Gastroesophageal sphincter (tissue), 4 donors: ENCODE measurements at regions not wholly inside any gene's neighbourhood (a gene's known extent, or its start where the extent isn't known, plus 50 kb on each side); places are given as distances from the start of the nearest gene placed in this dataset.

ENCODE experiments used
- ATAC-seq: fragments of 150-250 bp; one replicate; pipeline ENCODE4 v1.9.1; 2016; ENCODE audit warnings: mild to moderate bottlenecking, moderate library complexity
- H3K27ac ChIP-seq, 4 donors: fragments of 200-600 bp; sonication (generic) in 3 of 4; 1 replicate in 3 of 4; 2 replicates in 1 of 4; pipeline ENCODE4 v1.5.1; 2016 to 2019
- H3K27me3 ChIP-seq: fragments of 200-600 bp; sonication (generic); one replicate; pipeline ENCODE4 v1.5.1; 2019
- H3K36me3 ChIP-seq, 2 donors: fragments of 200-600 bp; sonication (generic); one replicate each; pipeline ENCODE4 v1.5.1; 2019; ENCODE audit warnings: control low read depth in 1 of 2
- H3K4me1 ChIP-seq, 3 donors: fragments of 200-600 bp; sonication (generic); 1 replicate in 2 of 3; 2 replicates in 1 of 3; pipeline ENCODE4 v1.5.1; 2016 to 2019; ENCODE audit warnings: control low read depth in 2 of 3
- H3K4me3 ChIP-seq, 2 donors: fragments of 200-600 bp; sonication (generic); one replicate each; pipeline ENCODE4 v1.5.1; 2019; ENCODE audit warnings: mild to moderate bottlenecking in 1 of 2, moderate library complexity in 1 of 2
- H3K9me3 ChIP-seq, 3 donors: fragments of 200-600 bp; sonication (generic); one replicate each; pipeline ENCODE4 v1.5.1; 2017 to 2019; ENCODE audit warnings: control low read depth in 2 of 3
- CTCF ChIP-seq, 4 experiments: fragments of 200-600 bp in 2 of 4; fragments of 450-650 bp in 2 of 4; sonication (generic) in 1 of 4; IDR thresholded peaks; one replicate each; pipeline ENCODE4 v1.5.1; 2017 to 2019; ENCODE audit warnings: antibody characterized with exemption in 4 of 4, mild to moderate bottlenecking in 2 of 4, moderate library complexity in 2 of 4
- EP300 ChIP-seq: sonication (generic); formaldehyde crosslinking; IDR thresholded peaks from one replicate; pipeline ENCODE4 v1.6.1; 2017; ENCODE audit warnings: antibody characterized with exemption, mild to moderate bottlenecking
- POLR2A ChIP-seq, 2 donors: fragments of 450-650 bp; IDR thresholded peaks; one replicate each; pipeline ENCODE4 v1.6.1; 2017; ENCODE audit warnings: antibody characterized with exemption in 2 of 2, mild to moderate bottlenecking in 2 of 2, moderate library complexity in 1 of 2
- POLR2AphosphoS5 ChIP-seq: sonication (generic); formaldehyde crosslinking; IDR thresholded peaks from one replicate; pipeline ENCODE4 v1.6.1; 2017; ENCODE audit warnings: antibody characterized with exemption
- WGBS, 2 donors: methylation state at CpG; one replicate each; pipeline ENCODE4 v1.1.5; 2018; ENCODE audit warnings: low coverage in 1 of 2; 5-methylcytosine and 5-hydroxymethylcytosine counted together

DNA sequence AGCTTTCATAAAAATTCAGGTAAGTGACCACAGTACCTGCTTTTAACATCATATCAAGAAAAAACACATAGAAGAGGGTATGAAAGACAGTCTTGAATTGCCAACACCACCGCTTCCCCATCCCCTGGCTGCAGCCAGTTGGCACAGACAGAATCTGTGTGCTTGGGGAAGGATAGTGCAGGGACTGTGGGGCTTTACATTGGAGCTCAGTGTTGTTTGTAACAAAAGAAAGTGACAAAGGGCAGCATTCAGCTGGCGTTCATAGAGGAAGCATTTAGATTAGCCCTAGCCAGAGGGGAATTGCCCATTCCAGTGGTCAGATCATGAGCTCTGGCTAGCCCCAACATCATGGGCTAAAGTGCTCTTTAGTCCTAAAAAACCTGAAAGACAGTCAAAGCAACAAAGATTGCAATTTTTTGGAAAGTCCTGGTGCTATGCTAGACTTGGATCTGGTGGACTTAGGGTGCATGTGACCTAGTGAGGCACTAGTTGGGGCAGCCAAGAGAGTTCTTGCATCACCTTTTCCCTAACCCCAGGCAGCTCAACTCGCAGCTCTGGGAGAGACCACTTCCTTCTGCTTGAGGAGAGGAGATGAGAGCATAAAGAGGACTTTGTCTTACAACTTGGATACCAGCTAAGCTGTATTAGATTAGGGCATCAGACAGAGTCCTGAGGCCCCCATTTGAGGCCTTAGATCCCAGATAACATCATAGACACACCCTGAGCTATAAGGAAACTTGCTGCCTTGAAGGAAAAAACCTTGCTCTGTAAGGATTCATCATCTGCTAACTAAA lies 1602.4 kb upstream of the ADGRL3 start:
- Histone ChIP-seq H3K27ac (no peak overlapping the region), H3K9me3 (no peaks in the 10 kb centered on the region), H3K4me3 (no peak overlapping the region), H3K4me1 (no peaks in the 10 kb centered on the region), H3K27me3 (no peaks in the 10 kb centered on the region), H3K36me3 (no peaks in the 10 kb centered on the region)
- TF ChIP-seq CTCF (IDR thresholded peaks at IDR 0.05): no peak
- no peak for TF ChIP-seq POLR2AphosphoS5
- no peak for TF ChIP-seq EP300
- no peak for TF ChIP-seq POLR2A (IDR thresholded peaks at IDR 0.05)
- WGBS, 2 donors: 82% methylated on average over 2 of the region's 3 CpGs; no CpG with 5 or more reads in 1 of the 2 donors
- no peak for ATAC-seq

GRCh38 chr4:59598330-59598618 lies 1601.9 kb upstream of the ADGRL3 start:
- no peaks in the 10 kb centered on the region for H3K36me3 ChIP-seq
- TF ChIP-seq POLR2A (IDR thresholded peaks at IDR 0.05) (no peak), EP300 (no peak), CTCF (IDR thresholded peaks at IDR 0.05) (no peak), POLR2AphosphoS5 (no peak)
- WGBS, 2 donors: 67 to 80% methylated on average over 1 of the region's 1 CpG
- H3K27ac ChIP-seq: no peak overlapping the region
- H3K27me3 ChIP-seq: no peaks in the 10 kb centered on the region
- ATAC-seq: no peak
- no peaks in the 10 kb centered on the region for H3K4me1 ChIP-seq
- no peaks in the 10 kb centered on the region for H3K9me3 ChIP-seq
- no peak overlapping the region for H3K4me3 ChIP-seq

DNA sequence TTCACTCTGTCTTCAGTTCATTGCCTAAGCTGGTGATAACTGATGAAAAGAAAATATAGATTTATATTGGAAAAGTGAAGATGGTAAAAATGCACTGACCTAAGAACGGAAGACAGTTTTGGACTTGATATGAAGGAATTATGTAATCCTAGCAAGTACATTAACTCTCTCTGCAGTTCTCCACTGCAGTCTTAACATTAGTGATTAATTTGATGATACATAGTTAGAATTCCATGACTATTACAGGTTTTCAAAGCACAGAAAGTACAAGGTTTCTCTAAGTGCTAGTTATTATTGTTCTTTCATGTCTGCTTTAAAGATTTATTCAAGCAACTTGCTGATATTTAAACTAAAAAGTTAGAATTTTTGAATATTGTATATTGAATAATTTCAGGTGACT lies 1591.7 kb upstream of the ADGRL3 start:
- H3K27ac ChIP-seq: no peak overlapping the region
- H3K27me3 ChIP-seq: no peaks in the 10 kb centered on the region
- no peaks in the 10 kb centered on the region for H3K36me3 ChIP-seq
- no peak for ATAC-seq
- WGBS, 2 donors: 13 to 14% methylated on average over 1 of the region's 1 CpG
- no peaks in the 10 kb centered on the region for H3K9me3 ChIP-seq
- no peaks in the 10 kb centered on the region for H3K4me1 ChIP-seq
- H3K4me3 ChIP-seq: no peak overlapping the region
- TF ChIP-seq POLR2AphosphoS5: no peak
- no peak for TF ChIP-seq CTCF (IDR thresholded peaks at IDR 0.05)
- no peak for TF ChIP-seq POLR2A (IDR thresholded peaks at IDR 0.05)

DNA sequence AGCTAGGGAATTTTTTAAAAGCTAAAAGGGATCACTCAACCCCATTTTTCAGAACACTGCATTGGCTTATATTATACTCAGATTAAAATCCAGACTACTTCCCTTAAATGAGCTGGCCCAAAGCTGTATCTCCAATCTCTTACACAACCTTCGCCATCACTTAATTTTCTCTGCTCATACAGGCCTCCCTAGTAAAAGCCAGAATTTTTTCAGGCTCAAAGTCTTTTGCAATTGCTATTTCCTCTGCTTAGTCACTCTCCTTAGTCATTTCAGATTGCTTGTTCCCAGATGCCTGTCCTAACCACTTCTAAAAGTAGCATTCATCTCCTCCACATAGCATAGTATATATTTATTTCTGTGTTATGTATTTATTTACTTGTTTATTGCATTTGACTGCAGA lies 1587.9 kb upstream of the ADGRL3 start:
- no peak for ATAC-seq
- H3K27ac ChIP-seq: no peak overlapping the region
- H3K36me3 ChIP-seq: no peaks in the 10 kb centered on the region
- no peaks in the 10 kb centered on the region for H3K4me1 ChIP-seq
- H3K9me3 ChIP-seq: no peaks in the 10 kb centered on the region
- 47 to 91% methylated on average over 1 of the region's 1 CpG for WGBS, 2 donors
- H3K27me3 ChIP-seq: no peaks in the 10 kb centered on the region
- TF ChIP-seq POLR2AphosphoS5 (no peak), CTCF (IDR thresholded peaks at IDR 0.05) (no peak), POLR2A (IDR thresholded peaks at IDR 0.05) (no peak), EP300 (no peak)
- H3K4me3 ChIP-seq: no peak overlapping the region

- no peaks in the 10 kb centered on the region for H3K27me3 ChIP-seq
- H3K4me1 ChIP-seq: no peaks in the 10 kb centered on the region
- no peaks in the 10 kb centered on the region for H3K9me3 ChIP-seq
- no peak overlapping the region for H3K27ac ChIP-seq
- TF ChIP-seq CTCF (IDR thresholded peaks at IDR 0.05) (no peak), POLR2AphosphoS5 (no peak)
- ATAC-seq: no peak
- no peak overlapping the region for H3K4me3 ChIP-seq
- no peaks in the 10 kb centered on the region for H3K36me3 ChIP-seq
Observed at GRCh38 chr4:59615316-59615715, 1584.8 kb upstream of the ADGRL3 start.
